ENCODE measurements at regions not wholly inside any gene's neighbourhood (a gene's known extent, or its start where the extent isn't known, plus 50 kb on each side); places are given as distances from the start of the nearest gene placed in this dataset.

DNA sequence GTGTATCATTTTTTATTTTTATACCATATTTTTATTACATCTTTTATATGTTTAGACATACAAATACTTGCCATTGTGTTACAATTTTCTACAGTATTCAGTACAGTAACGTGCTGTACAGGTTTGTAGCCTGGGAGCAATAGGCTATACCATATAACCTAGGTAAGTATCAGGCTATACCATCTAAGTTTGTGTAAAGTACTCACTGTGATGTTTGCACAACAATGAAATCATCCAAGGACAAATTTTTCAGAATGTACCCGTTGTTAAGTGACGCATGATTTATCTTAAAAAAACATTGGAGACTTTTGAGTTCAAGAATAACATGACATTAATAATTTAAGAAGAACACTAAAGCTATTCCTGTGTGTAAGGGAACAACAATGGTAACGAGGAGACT lies 96.0 kb upstream of the LEF1 start:
- TF ChIP-seq, protein P1, sequence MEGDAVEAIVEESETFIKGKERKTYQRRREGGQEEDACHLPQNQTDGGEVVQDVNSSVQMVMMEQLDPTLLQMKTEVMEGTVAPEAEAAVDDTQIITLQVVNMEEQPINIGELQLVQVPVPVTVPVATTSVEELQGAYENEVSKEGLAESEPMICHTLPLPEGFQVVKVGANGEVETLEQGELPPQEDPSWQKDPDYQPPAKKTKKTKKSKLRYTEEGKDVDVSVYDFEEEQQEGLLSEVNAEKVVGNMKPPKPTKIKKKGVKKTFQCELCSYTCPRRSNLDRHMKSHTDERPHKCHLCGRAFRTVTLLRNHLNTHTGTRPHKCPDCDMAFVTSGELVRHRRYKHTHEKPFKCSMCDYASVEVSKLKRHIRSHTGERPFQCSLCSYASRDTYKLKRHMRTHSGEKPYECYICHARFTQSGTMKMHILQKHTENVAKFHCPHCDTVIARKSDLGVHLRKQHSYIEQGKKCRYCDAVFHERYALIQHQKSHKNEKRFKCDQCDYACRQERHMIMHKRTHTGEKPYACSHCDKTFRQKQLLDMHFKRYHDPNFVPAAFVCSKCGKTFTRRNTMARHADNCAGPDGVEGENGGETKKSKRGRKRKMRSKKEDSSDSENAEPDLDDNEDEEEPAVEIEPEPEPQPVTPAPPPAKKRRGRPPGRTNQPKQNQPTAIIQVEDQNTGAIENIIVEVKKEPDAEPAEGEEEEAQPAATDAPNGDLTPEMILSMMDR (IDR thresholded peaks at IDR 0.05), result no peak
- TF ChIP-seq SIN3A (IDR thresholded peaks at IDR 0.05; ENCODE audit: borderline replicate concordance, low read depth, low read length), result no peak
- no peak for TF ChIP-seq TCF12 (IDR thresholded peaks at IDR 0.05)
- TF ChIP-seq, protein P2, sequence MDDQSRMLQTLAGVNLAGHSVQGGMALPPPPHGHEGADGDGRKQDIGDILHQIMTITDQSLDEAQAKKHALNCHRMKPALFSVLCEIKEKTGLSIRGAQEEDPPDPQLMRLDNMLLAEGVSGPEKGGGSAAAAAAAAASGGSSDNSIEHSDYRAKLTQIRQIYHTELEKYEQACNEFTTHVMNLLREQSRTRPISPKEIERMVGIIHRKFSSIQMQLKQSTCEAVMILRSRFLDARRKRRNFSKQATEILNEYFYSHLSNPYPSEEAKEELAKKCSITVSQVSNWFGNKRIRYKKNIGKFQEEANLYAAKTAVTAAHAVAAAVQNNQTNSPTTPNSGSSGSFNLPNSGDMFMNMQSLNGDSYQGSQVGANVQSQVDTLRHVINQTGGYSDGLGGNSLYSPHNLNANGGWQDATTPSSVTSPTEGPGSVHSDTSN (IDR thresholded peaks at IDR 0.05), result no peak
- TF ChIP-seq POLR2AphosphoS5 (IDR thresholded peaks at IDR 0.05; ENCODE audit: low read depth, low read length), result no peak
- no peak for TF ChIP-seq NFIC (IDR thresholded peaks at IDR 0.05; ENCODE audit: borderline replicate concordance)
- TF ChIP-seq, protein P3, sequence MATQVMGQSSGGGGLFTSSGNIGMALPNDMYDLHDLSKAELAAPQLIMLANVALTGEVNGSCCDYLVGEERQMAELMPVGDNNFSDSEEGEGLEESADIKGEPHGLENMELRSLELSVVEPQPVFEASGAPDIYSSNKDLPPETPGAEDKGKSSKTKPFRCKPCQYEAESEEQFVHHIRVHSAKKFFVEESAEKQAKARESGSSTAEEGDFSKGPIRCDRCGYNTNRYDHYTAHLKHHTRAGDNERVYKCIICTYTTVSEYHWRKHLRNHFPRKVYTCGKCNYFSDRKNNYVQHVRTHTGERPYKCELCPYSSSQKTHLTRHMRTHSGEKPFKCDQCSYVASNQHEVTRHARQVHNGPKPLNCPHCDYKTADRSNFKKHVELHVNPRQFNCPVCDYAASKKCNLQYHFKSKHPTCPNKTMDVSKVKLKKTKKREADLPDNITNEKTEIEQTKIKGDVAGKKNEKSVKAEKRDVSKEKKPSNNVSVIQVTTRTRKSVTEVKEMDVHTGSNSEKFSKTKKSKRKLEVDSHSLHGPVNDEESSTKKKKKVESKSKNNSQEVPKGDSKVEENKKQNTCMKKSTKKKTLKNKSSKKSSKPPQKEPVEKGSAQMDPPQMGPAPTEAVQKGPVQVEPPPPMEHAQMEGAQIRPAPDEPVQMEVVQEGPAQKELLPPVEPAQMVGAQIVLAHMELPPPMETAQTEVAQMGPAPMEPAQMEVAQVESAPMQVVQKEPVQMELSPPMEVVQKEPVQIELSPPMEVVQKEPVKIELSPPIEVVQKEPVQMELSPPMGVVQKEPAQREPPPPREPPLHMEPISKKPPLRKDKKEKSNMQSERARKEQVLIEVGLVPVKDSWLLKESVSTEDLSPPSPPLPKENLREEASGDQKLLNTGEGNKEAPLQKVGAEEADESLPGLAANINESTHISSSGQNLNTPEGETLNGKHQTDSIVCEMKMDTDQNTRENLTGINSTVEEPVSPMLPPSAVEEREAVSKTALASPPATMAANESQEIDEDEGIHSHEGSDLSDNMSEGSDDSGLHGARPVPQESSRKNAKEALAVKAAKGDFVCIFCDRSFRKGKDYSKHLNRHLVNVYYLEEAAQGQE (IDR thresholded peaks at IDR 0.05; ENCODE audit: low read depth, low read length), result no peak
- no peak for TF ChIP-seq TAF1 (IDR thresholded peaks at IDR 0.05; ENCODE audit: borderline replicate concordance, low read depth, low read length)
- no peak for TF ChIP-seq EP300 (IDR thresholded peaks at IDR 0.05; ENCODE audit: borderline replicate concordance in 1 of 2, low read depth in 1 of 2, low read length in 1 of 2)
- TF ChIP-seq RAD21 (IDR thresholded peaks at IDR 0.05; ENCODE audit: low read length), result no peak
- TF ChIP-seq FOXM1 (IDR thresholded peaks at IDR 0.05; ENCODE audit: low read depth), result no peak
- no peak for TF ChIP-seq RCOR1 (IDR thresholded peaks at IDR 0.05; ENCODE audit: low read length)
- TF ChIP-seq JUND (IDR thresholded peaks at IDR 0.05), result no peak
